HL-60 (cell line): ENCODE measurements at regions not wholly inside any gene's neighbourhood (a gene's known extent, or its start where the extent isn't known, plus 50 kb on each side); places are given as distances from the start of the nearest gene placed in this dataset.

Experiments used
- DNase-seq, 2 experiments: peaks; one replicate each; pipeline ENCODE4 v3.0.0-alpha.2; 2010 to 2020; ENCODE audit warnings: low read depth in 1 of 2, low spot score in 1 of 2
- H3K27ac ChIP-seq: fragments of 250-450 bp; sonication (Bioruptor Pico); replicated peaks from 2 replicates; pipeline ENCODE4 v1.5.1; 2020; ENCODE audit warnings: mild to moderate bottlenecking, moderate library complexity
- H3K27me3 ChIP-seq: fragments of 250-450 bp; sonication (Bioruptor Pico); 2 replicates; pipeline ENCODE4 v1.5.1; 2021; ENCODE audit warnings: mild to moderate bottlenecking, moderate library complexity; ENCODE audit not compliant: insufficient read depth, poor library complexity, severe bottlenecking
- H3K4me3 ChIP-seq: replicated peaks from 2 replicates; pipeline ENCODE4 v1.5.1; 2011; ENCODE audit warnings: mild to moderate bottlenecking, control low read depth, low read length; ENCODE audit not compliant: insufficient read depth
- CTCF ChIP-seq: IDR thresholded peaks from one replicate; pipeline ENCODE4 v1.5.1; 2011; ENCODE audit warnings: low read length, control low read depth, inconsistent platforms; ENCODE audit not compliant: insufficient read depth
- GABPA ChIP-seq: IDR thresholded peaks from 2 replicates; pipeline ENCODE4 v1.6.1; 2012; ENCODE audit warnings: low read depth
- POLR2AphosphoS5 ChIP-seq: IDR thresholded peaks from 2 replicates; pipeline ENCODE4 v1.6.1; 2012; ENCODE audit warnings: low read depth
- REST ChIP-seq: IDR thresholded peaks from 2 replicates; pipeline ENCODE4 v1.6.1; 2012; ENCODE audit warnings: low read depth; ENCODE audit not compliant: insufficient replicate concordance
- SPI1 ChIP-seq: IDR thresholded peaks from 2 replicates; pipeline ENCODE4 v1.6.1; 2012; ENCODE audit warnings: low read depth, mild to moderate bottlenecking, borderline replicate concordance

GRCh38 chr5:168020542-168021294 lies 270.7 kb upstream of the WWC1 start:
- no peak for DNase-seq
- TF ChIP-seq CTCF = no peak
- no peak for TF ChIP-seq GABPA
- TF ChIP-seq POLR2AphosphoS5 = no peak
- no peak for TF ChIP-seq SPI1
- no peak for TF ChIP-seq REST
- Histone ChIP-seq H3K27ac (no peak overlapping the region), H3K4me3 (no peak overlapping the region), H3K27me3 (no peaks in the 10 kb centered on the region)

- no peak for DNase-seq
- TF ChIP-seq POLR2AphosphoS5 (no peak), SPI1 (no peak), REST (no peak), GABPA (no peak), CTCF (no peak)
- Histone ChIP-seq H3K27ac (no peak overlapping the region), H3K27me3 (no peaks in the 10 kb centered on the region), H3K4me3 (no peak overlapping the region)
Measured at GRCh38 chr5:168022446-168023169, 268.8 kb upstream of the WWC1 start.

DNA sequence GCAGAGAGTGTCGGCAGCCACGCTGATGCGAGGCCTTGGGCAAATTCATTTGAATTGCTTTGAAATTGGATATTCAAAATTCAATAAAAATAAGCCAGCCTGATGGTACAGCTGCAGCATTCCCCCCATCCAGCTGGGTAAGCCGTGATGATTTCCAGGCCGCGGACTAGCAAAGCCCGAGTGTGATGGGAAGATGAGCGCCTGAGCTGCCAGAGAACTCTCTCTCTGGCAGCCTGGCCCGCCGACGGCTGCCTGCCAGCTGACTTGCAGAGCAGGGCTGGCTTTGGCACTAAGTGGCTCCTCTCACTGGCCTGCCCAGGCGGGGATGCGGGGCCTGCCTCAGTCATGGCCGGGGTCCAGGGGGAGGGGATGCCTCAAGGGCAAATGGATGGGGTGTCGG lies 268.3 kb upstream of the WWC1 start:
- Histone ChIP-seq H3K27me3 (no peaks in the 10 kb centered on the region), H3K4me3 (no peak overlapping the region), H3K27ac (no peak overlapping the region)
- no peak for DNase-seq
- no peak for TF ChIP-seq GABPA
- no peak for TF ChIP-seq SPI1
- TF ChIP-seq REST = no peak
- TF ChIP-seq CTCF = no peak
- no peak for TF ChIP-seq POLR2AphosphoS5
